Fibroblast of skin of right biceps (primary cell): ENCODE measurements at regions not wholly inside any gene's neighbourhood (a gene's known extent, or its start where the extent isn't known, plus 50 kb on each side); places are given as distances from the start of the nearest gene placed in this dataset.

Source experiments
- DNase-seq: peaks from one replicate; pipeline ENCODE4 v3.0.0-alpha.2; 2013

- peak; percentile 7 for DNase-seq
Observed at GRCh38 chr15:58330741-58331559, 100.8 kb upstream of the LIPC start.

DNA sequence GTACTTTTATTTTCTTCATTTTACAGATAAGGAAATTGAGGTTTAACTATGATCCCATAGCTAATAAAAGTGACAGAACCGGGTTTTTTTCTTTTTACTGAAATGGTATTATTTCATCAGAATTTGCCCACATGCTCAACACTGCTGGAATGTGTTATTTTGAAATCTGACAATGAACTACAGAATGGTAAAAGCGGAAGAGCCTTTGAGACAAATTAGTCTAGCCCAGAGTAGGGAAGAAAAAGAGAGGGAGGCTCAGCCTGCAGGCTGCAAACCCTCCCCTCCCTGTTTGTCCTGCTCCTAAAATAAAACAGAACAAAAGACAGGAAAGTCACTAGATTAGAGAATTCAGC, 100.3 kb upstream of the LIPC start:
- DNase-seq: no peak

- DNase-seq: peak; percentile 100
Observed at GRCh38 chr15:58331913-58332675, 99.7 kb upstream of the LIPC start.

DNA sequence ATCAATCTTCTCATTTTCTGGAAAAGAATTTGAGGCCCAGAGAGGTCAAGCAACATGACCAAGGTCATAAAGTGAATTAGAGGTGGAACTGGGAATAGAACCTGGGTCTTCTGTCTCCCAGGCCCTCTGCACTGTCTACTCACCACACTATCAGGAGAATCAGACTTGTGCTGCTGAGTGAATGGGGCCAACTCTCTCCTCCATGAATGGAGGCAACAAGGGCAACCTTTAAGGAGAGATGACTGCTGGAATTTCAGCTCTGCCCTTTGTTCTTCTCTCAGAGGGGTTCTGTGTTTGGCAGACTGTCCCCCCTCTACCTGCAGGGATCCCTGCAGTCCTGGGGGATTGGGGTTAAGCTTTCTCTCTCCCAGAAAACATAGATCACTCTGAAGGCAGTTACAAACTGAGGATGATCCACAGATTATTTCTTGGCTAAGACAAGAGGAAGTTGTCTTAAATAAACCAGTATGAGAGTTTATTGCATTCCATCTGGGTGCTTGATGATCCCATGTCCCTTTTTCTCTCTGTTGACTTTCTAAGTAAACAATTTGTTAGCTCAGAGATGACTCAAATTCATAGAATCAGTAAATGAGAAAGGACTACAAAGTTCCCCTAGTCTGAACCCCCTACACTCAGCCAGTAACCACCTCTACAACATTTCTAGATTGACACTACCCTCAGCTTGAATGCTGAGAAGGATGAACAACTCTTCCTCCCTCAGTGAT, 99.0 kb upstream of the LIPC start:
- DNase-seq: peak; percentile 83

DNA sequence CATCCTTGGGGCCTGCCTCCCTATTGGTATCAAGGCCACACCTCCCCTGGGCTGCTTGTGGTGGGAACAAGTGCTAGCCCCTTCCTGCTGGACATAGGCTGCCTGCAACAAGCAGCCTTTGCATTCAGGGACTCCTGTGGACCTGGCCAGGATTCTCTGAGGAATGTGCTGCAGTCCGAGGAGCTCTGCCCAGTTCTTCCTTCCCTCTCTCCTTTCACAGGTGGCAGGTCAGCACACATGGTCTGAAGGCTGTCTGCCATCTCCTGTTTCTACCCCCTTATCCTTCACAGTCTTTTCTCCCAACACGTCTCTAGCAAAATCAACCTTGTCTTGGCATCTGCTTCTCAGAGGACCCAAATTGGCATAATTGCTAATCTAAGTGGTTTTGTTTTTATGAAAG, 97.0 kb upstream of the LIPC start:
- DNase-seq: no peak

DNA sequence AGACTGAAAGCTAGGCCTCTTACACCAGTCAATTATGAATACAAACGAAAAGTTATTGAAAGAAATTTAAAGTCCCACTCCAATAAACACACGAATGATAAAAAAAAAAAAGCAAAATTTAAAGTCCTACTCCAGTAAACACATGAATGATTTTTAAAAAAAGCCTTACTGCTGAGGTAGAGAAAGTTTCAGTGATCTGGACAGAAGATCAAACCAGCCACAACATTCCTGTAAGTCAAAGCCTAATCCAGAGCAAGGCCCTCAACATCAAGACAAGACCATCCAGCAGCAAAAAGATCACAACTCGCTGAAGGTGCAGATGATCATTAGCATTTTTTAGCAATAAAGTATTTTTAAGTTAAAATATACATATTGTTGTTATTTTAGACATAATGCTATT, 95.6 kb upstream of the LIPC start:
- no peak for DNase-seq

DNA sequence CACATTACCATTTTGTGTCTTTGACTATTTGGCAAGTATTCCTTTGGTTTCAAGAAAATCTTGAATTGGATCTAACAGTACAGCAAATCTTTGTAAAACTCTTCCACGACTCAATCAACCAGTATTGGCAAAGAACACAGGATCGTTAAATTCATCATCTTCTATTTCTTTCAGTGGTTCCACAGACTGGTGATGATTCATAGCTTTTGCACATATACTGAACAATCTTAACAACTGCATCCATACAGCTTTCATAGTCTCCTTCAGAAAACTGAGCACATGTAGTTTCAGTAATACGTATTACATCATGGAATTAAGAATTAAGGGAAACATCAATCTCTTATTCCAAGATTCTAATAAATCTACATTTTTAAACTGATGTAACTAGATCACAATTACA, 91.6 kb upstream of the LIPC start:
- peak; percentile 64 for DNase-seq

DNA sequence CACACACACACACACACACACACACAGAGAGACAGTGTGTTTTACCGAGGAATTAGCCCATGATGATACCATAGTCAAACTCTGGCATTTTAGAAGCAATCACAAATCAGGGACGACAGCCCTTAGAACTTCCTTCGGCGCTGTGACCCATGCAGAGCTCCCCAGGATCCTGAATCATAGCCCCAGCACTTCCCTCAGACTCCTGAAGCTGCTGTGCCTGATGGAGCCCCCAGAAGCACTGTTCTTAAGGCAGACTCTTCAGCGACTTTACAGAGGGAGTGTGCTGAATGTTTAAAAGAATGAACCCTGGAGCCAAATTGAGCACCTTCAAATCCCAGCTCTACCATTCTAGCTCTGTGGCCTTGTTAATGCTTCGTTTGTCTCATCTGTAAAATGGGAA, 89.3 kb upstream of the LIPC start:
- no peak for DNase-seq

DNA sequence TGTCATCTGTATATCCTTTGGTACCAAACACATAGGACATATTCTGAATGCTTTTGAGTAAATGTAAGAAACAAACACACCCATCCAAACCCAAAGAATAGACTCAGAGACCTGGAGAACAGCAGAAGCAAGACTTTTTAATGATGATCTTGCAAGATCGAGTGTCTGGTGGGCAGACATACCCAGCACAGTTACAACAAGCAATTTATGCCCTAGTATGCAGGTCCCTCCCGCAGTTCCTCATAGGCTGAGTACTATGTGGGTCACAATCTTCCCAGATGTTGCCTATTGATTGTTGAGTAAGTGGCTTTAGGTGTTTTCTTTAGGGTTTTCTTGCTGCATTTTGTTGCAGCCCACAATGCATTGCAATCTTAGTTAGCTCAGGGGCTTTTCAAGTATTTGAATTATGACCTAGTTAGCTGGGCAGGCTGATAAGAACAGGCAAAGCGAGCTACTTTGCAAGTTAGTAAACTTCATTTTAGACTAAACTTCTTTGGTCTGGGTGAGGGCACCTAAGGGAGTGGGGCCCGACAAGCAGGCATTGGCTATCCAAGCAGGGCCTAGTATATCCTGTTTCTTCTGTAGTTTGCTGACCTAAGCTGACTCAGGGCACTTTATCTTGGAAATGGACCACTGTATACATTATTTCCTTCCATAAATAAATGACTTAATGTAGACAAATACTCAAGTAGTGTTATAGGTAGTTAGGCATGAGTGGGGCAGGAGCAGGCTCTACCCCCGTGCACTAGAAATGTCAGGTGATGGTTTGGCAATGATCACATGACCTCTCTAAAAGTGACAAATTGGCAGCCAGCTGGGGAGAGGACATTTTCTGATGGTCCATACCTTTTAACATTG, 87.3 kb upstream of the LIPC start:
- DNase-seq: no peak

GRCh38 chr15:58346361-58346760, 85.4 kb upstream of the LIPC start:
- DNase-seq: peak; percentile 25

GRCh38 chr15:58348095-58348812, 83.5 kb upstream of the LIPC start:
- DNase-seq: no peak

- no peak for DNase-seq
Observed at GRCh38 chr15:58352026-58352929, 79.5 kb upstream of the LIPC start.

DNA sequence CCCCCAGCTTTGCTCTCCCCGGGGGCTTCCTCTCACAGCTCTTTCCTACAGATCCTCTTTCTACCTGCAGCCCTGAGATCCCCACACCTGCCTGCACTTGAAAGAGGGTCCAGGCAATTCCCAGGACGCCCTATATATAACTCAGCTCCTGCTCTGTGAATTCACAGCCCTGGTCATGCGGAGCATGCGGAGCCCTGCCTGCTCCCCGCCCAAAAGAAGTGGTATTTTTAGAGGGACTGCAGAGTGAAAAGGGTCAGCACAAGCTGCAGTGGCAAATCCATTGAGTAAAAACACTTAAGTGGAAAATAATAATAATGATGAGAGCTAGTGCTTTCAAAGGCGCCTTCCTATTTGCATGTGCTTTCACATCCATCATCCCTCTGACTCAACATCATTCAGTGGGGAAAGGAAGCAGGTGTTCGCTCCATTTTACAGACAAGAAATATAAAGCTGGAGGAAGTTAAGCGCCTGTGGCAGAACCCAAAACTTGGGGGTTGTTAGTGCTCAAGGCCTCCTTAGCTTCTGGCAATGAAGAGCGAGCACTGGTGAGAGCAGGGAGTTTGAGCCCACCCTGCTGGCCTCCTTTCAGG, 76.3 kb upstream of the LIPC start:
- no peak for DNase-seq

GRCh38 chr15:58355973-58356372, 75.8 kb upstream of the LIPC start:
- DNase-seq: no peak

DNA sequence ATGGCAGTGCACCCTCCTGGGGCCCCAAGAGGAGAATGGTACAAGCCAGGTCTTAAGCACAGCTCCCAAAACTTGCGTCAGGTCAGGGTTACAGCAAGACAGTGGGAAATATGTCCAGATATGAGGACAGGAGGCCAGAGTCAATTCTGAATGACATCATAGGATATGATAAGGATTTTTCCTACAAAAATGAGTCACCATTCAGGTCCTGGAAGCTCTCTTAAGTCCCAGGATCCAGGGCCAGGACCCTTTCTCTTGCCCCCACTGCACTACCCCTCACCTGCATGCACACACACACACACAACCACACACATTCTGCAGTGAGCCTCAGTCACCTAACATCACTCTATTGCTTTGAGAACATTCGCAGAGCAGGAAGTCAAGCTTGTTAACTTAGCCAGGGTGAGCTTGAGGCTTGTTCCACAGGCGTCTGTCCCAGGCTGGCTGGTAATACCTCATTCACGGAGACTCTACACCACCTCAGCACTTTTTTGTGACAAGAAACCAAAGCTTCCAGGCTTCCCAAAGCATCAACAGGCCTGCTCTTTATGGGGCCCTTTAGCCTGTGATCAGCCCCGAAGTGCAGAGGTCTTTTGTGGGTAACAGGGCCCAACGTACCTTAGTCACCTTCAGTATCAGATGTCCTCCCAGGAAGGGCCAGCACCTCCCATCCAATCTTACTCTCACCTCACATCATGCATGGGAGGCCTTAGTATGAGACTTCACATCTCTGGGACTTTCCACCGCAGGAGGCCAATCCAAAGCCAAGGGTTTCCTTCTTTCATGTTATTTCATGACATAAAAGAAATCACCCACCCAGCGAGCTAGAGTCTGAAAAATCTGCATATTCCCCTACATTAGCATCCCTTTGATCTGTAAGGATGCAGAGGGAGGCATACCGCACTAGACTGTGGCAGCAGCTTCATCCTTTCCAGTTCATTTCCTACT, 74.0 kb upstream of the LIPC start:
- peak; percentile 28 for DNase-seq

- no peak for DNase-seq
Observed at GRCh38 chr15:58360421-58361090, 71.2 kb upstream of the LIPC start.

GRCh38 chr15:58361273-58361759, 70.5 kb upstream of the LIPC start:
- DNase-seq: peak; percentile 94

GRCh38 chr15:58362262-58362922, 69.4 kb upstream of the LIPC start:
- no peak for DNase-seq
